SK-N-SH treated with all-trans-retinoic acid at 6 μM for 48 hours (cell line): ENCODE measurements at regions not wholly inside any gene's neighbourhood (a gene's known extent, or its start where the extent isn't known, plus 50 kb on each side); places are given as distances from the start of the nearest gene placed in this dataset.

ENCODE experiments used
- ARNTL ChIP-seq: fragments of 450-650 bp; formaldehyde crosslinking; IDR thresholded peaks from 2 replicates; pipeline ENCODE4 v1.5.0; 2020; ENCODE audit warnings: low read depth, mild to moderate bottlenecking, moderate library complexity, borderline replicate concordance
- CREB5 ChIP-seq: fragments of 250-450 bp; sonication (Bioruptor Pico); IDR thresholded peaks from 2 replicates; pipeline ENCODE4 v1.5.1; 2020; ENCODE audit warnings: low read depth, mild to moderate bottlenecking, moderate library complexity
- ESRRG ChIP-seq: fragments of 250-450 bp; sonication (Bioruptor Pico); IDR thresholded peaks from 2 replicates; pipeline ENCODE4 v1.6.1; 2021; ENCODE audit warnings: mild to moderate bottlenecking
- OSR1 ChIP-seq: fragments of 250-450 bp; sonication (Bioruptor Pico); IDR thresholded peaks from 2 replicates; pipeline ENCODE4 v1.8.0; 2022; ENCODE audit warnings: moderate library complexity, mild to moderate bottlenecking, inconsistent platforms
- PPARA ChIP-seq: fragments of 250-450 bp; sonication (Bioruptor Pico); IDR thresholded peaks from 2 replicates; pipeline ENCODE4 v1.5.0; 2020; ENCODE audit warnings: mild to moderate bottlenecking, borderline replicate concordance
- TCF4 ChIP-seq: fragments of 250-450 bp; sonication (Bioruptor Pico); IDR thresholded peaks from 2 replicates; pipeline ENCODE4 v1.8.0; 2021; ENCODE audit warnings: mild to moderate bottlenecking, moderate library complexity, borderline replicate concordance
- TF ChIP-seq, protein P1 (sequence below): fragments of 250-450 bp; sonication (Bioruptor Pico); IDR thresholded peaks from 2 replicates; pipeline ENCODE4 v1.8.0; 2020; ENCODE audit warnings: mild to moderate bottlenecking, moderate library complexity, borderline replicate concordance

DNA sequence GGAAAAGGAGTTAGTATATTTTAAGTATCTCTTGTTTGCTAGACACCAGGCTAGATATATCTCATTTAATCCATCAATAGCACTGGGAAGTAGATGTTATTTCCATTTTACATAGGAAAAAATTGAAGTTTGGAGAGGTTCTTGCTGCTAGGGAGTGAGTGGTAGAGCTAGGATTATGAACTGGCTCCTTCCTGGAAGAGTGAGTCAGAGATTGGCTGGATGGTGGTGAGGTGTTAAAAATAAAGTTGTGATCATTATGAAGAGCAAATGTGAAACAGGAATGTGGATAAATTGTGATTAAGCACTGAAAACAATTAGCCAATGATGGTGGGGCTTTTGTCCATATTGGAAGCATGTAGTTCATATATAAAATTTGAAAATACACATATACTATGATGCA, 234.2 kb downstream of the WNT5A start:
- TF ChIP-seq TCF4 (CRISPR knock-in tag) (no peak), CREB5 (CRISPR knock-in tag) (no peak), OSR1 (CRISPR knock-in tag) (no peak), ESRRG (no peak), ARNTL (no peak), PPARA (CRISPR knock-in tag) (no peak)
- TF ChIP-seq, protein P1, sequence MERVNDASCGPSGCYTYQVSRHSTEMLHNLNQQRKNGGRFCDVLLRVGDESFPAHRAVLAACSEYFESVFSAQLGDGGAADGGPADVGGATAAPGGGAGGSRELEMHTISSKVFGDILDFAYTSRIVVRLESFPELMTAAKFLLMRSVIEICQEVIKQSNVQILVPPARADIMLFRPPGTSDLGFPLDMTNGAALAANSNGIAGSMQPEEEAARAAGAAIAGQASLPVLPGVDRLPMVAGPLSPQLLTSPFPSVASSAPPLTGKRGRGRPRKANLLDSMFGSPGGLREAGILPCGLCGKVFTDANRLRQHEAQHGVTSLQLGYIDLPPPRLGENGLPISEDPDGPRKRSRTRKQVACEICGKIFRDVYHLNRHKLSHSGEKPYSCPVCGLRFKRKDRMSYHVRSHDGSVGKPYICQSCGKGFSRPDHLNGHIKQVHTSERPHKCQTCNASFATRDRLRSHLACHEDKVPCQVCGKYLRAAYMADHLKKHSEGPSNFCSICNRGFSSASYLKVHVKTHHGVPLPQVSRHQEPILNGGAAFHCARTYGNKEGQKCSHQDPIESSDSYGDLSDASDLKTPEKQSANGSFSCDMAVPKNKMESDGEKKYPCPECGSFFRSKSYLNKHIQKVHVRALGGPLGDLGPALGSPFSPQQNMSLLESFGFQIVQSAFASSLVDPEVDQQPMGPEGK (CRISPR knock-in tag), result no peak
